ENCODE measurements at regions not wholly inside any gene's neighbourhood (a gene's known extent, or its start where the extent isn't known, plus 50 kb on each side); places are given as distances from the start of the nearest gene placed in this dataset.
"Not testable (repeated sequence)": the region's sequence is repeated elsewhere in the genome, so short reads cannot be mapped to it uniquely, and the experiment has no call there.

- H3K9ac ChIP-seq = no peak overlapping the region
- H3K4me1 ChIP-seq (ENCODE audit: low read depth, poor library complexity, severe bottlenecking) = no peaks in the 10 kb centered on the region
- no peak overlapping the region for H2AFZ ChIP-seq (ENCODE audit: low read depth)
- no peaks in the 10 kb centered on the region for H3K36me3 ChIP-seq (ENCODE audit: insufficient read depth)
- H3K4me3 ChIP-seq (IDR thresholded peaks at IDR 0.05; ENCODE audit: insufficient read depth, low read depth, low read length) = no peak overlapping the region
- H3K27me3 ChIP-seq (ENCODE audit: insufficient read depth, low read depth) = no peaks in the 10 kb centered on the region
- no peaks in the 10 kb centered on the region for H4K20me1 ChIP-seq (ENCODE audit: insufficient read depth)
- H3K27ac ChIP-seq = no peak overlapping the region
- H3K4me2 ChIP-seq = no peak overlapping the region
- TF ChIP-seq CTCF (conservative IDR thresholded peaks at IDR 0.05; ENCODE audit: low read depth, low read length) = no peak
- H3K79me2 ChIP-seq (ENCODE audit: insufficient read depth, low read depth) = no peaks in the 10 kb centered on the region
These were observed 1606.7 kb upstream of the AGA start for GRCh38 chr4:179048839-179049453.

- Histone ChIP-seq H3K27ac (no peak overlapping the region), H3K4me1 (ENCODE audit: low read depth, poor library complexity, severe bottlenecking) (no peaks in the 10 kb centered on the region), H3K79me2 (ENCODE audit: insufficient read depth, low read depth) (no peaks in the 10 kb centered on the region), H3K36me3 (ENCODE audit: insufficient read depth) (no peaks in the 10 kb centered on the region), H4K20me1 (ENCODE audit: insufficient read depth) (no peaks in the 10 kb centered on the region), H3K9ac (no peak overlapping the region), H3K4me3 (IDR thresholded peaks at IDR 0.05; ENCODE audit: insufficient read depth, low read depth, low read length) (no peak overlapping the region), H3K27me3 (ENCODE audit: insufficient read depth, low read depth) (no peaks in the 10 kb centered on the region), H2AFZ (ENCODE audit: low read depth) (no peak overlapping the region), H3K4me2 (no peak overlapping the region)
- no peak for TF ChIP-seq CTCF (conservative IDR thresholded peaks at IDR 0.05; ENCODE audit: low read depth, low read length)
These were observed 1609.0 kb upstream of the AGA start for GRCh38 chr4:179051206-179051605.

- Histone ChIP-seq H4K20me1 (ENCODE audit: insufficient read depth) (no peaks in the 10 kb centered on the region), H3K9ac (no peak overlapping the region), H3K36me3 (ENCODE audit: insufficient read depth) (no peaks in the 10 kb centered on the region), H3K4me2 (no peak overlapping the region), H2AFZ (ENCODE audit: low read depth) (no peak overlapping the region), H3K27me3 (ENCODE audit: insufficient read depth, low read depth) (no peaks in the 10 kb centered on the region), H3K79me2 (ENCODE audit: insufficient read depth, low read depth) (no peaks in the 10 kb centered on the region), H3K4me1 (ENCODE audit: low read depth, poor library complexity, severe bottlenecking) (no peaks in the 10 kb centered on the region), H3K27ac (no peak overlapping the region), H3K4me3 (IDR thresholded peaks at IDR 0.05; ENCODE audit: insufficient read depth, low read depth, low read length) (no peak overlapping the region)
- no peak for TF ChIP-seq CTCF (conservative IDR thresholded peaks at IDR 0.05; ENCODE audit: low read depth, low read length)
These were observed 1617.2 kb upstream of the AGA start for GRCh38 chr4:179059396-179059795.

GRCh38 chr4:179066254-179066653 is 1624.0 kb upstream of the AGA start:
- H3K4me1 ChIP-seq (ENCODE audit: low read depth, poor library complexity, severe bottlenecking); H3K27ac ChIP-seq; H2AFZ ChIP-seq (ENCODE audit: low read depth); H3K4me3 ChIP-seq (IDR thresholded peaks at IDR 0.05; ENCODE audit: insufficient read depth, low read depth, low read length); H4K20me1 ChIP-seq (ENCODE audit: insufficient read depth); H3K4me2 ChIP-seq; H3K79me2 ChIP-seq (ENCODE audit: insufficient read depth, low read depth); H3K27me3 ChIP-seq (ENCODE audit: insufficient read depth, low read depth); H3K36me3 ChIP-seq (ENCODE audit: insufficient read depth); H3K9ac ChIP-seq: not testable (repeated sequence)

- TF ChIP-seq CTCF (conservative IDR thresholded peaks at IDR 0.05; ENCODE audit: low read depth, low read length) = no peak
- Histone ChIP-seq H3K36me3 (ENCODE audit: insufficient read depth) (no peaks in the 10 kb centered on the region), H3K4me3 (IDR thresholded peaks at IDR 0.05; ENCODE audit: insufficient read depth, low read depth, low read length) (no peak overlapping the region), H3K27me3 (ENCODE audit: insufficient read depth, low read depth) (no peaks in the 10 kb centered on the region), H3K4me2 (no peak overlapping the region), H3K79me2 (ENCODE audit: insufficient read depth, low read depth) (no peaks in the 10 kb centered on the region), H3K27ac (no peak overlapping the region), H4K20me1 (ENCODE audit: insufficient read depth) (no peaks in the 10 kb centered on the region), H3K9ac (no peak overlapping the region), H2AFZ (ENCODE audit: low read depth) (no peak overlapping the region), H3K4me1 (ENCODE audit: low read depth, poor library complexity, severe bottlenecking) (no peaks in the 10 kb centered on the region)
These were observed 1628.9 kb upstream of the AGA start for GRCh38 chr4:179071131-179071530.

Data from KMS-11 (cell line).